IPS-NIHi7 (cell line): ENCODE measurements at regions not wholly inside any gene's neighbourhood (a gene's known extent, or its start where the extent isn't known, plus 50 kb on each side); places are given as distances from the start of the nearest gene placed in this dataset.
"Not testable (repeated sequence)": the region's sequence is repeated elsewhere in the genome, so short reads cannot be mapped to it uniquely, and the experiment has no call there.

Experiments
- DNase-seq: peaks from one replicate; pipeline ENCODE4 v3.0.0; 2012; ENCODE audit warnings: mixed read lengths; ENCODE audit errors: extremely low spot score

DNA sequence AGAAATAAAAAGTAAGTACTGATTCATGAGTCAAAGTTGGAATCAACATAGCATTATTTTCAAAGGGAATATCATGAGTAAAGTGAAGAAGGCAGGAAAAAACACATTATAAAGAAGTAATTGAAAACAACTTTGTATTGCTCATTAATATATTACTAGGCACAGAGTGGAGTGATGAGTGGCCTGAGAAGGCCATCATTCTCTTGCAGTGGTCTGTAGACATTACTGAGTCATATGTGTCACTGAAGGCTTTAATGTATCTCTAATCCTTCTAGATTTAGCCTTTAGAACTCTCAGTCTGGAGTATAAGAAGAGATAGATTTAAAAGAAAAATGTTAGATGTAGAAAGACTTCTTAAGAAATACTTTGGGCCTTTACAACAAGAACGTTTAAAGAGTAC, 881.4 kb downstream of the DNAH5 start:
- DNase-seq: no peak

GRCh38 chr5:13045897-13046551, 898.5 kb downstream of the DNAH5 start:
- DNase-seq: no peak

GRCh38 chr5:13034061-13034460, 910.4 kb downstream of the DNAH5 start:
- no peak for DNase-seq

DNA sequence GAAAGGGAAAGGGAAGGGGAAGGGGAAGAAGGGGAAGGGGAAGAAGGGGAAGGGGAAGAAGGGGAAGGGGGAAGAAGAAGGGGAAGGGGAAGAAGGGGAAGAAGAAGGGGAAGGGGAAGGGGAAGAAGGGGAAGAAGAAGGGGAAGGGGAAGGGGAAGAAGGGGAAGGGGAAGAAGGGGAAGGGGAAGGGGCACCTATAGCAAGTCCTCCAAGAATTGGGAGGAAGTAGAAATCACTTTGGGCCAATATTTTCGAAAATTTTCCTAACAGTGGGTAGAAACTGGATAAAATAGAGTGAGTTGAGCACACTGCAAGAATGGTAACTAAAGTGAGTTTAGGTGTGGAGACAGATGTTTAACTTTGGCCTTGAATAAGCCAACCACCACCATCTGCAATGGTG, 915.3 kb downstream of the DNAH5 start:
- DNase-seq: no peak

DNA sequence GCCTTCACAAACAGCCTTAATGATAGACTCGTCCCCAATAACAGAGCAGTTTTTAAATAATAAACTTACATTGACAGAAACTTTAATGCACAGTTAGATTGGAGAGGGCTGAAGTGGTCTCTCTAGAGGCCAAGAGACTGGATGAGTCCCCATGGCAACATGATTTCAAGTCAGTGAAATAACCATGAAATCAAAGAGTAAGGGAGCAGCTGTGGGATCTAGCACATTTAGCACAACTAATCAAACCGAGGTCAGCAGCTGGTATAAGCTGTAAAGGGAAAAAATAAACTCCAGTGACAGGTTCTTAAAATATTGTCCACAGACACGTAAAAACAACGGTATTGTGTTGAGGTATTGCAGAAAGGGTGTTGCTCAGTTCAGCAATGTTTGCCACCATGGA, 916.6 kb downstream of the DNAH5 start:
- no peak for DNase-seq

DNA sequence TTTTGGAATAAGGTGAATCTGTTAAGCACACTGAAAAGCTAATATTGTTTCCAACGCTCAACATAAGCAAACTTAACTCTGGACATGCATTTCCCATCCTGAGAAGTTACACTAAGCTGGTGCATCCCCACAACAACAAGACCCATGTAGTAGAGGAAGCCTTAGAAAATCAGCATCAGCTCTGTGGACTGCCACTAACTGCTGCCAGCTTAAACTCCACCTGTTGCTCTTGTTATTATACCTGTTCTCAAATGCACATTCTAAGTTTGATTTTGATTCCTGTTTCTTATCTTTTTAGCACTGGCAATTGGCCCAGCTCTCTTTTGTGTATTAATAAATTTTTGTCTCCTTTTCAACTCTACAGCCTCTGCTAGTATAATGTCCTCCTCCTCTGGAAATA, 924.8 kb downstream of the DNAH5 start:
- no peak for DNase-seq

DNA sequence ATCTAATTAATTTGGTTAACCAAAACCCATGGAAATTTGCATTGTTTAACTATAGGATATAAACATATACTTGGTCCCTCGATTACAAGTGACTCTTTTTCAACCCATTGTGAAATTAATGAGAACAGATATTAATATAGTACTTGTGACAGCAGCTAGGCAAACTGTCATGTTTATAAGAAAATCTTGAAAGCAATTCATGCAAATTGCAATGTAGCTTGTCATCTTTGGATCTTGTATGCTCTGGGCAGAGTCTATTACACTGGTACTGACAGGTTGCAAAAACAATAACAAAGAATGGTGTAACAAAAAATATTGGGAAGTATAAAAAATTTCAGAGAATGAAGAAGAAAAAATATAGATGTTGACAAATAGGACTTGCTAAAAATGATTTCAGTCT, 941.0 kb downstream of the DNAH5 start:
- DNase-seq: no peak

DNA sequence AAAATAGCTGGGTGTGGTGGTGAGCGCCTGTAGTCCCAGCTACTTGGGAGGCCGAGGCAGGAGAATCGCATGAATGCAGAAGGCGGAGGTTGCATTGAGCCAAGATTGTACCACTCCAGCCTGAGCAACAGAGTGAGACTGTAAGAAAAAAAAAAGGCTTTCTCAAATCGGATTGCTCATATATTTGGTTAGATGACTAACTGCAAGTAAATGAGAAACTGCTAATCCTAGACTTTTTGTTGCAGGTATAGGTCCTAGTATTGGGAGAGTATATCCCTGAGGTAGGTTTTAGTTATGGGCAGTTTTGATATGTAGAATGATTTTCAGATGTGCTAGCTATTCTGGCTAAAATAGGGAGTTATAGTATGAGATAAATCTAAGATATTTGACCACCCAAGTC, 944.8 kb downstream of the DNAH5 start:
- DNase-seq: no peak

DNA sequence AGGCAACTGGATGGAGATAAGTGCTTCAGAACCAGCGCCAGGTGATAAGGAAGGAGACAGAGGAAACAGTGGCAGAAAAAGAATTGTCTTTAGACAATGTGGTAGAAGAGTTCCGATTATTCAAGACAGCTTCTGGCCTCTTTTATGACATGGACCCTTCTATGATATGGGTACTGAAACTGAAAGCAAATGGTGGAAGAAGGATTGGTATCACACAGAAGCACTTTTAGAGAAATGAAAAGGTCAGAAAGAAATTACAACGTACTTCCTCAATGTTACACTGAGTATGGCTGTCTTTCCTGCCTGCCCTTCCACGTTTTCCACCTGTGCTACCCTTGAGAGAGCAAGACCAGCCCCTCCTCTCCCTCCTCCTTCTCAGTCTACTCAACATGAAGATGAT, 959.3 kb downstream of the DNAH5 start:
- no peak for DNase-seq

DNA sequence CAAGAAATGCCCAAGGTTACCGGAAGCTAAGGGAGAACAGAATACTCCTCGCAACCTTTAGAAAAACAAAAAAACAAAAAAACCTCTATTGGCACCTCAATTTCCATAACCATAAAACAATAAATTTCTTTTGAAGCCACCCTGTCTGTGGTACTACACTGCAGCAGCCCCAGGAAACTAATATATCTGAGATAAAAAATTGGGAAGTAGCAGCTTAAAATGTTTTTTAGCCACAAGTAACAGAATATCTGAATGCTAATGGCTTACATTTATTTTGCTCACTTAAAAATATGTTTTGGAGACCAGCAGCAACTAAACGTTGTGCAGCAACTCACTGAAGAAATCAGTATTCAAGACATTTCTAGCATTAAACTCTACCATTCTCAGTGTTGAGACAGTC, 969.6 kb downstream of the DNAH5 start:
- no peak for DNase-seq

- DNase-seq: no peak
Measured at GRCh38 chr5:12965804-12966203, 978.7 kb downstream of the DNAH5 start.

DNA sequence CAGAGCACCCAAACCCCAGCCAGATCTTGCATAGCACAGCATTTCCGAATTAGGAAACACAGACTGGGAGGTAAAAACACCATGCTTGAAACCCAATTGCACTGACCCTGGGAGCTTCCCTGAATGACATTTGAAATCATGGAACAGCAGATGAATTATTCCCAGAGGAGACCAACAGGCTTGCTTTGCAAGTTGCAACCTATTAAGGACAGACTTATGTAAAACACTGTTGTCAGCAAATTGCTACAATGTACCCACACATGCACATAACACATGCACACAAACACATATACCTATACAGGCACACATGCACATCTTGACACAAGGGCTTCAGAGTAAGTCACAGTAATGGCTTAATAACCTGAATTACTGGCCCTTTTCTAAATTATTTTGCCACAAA, 984.8 kb downstream of the DNAH5 start:
- no peak for DNase-seq

DNA sequence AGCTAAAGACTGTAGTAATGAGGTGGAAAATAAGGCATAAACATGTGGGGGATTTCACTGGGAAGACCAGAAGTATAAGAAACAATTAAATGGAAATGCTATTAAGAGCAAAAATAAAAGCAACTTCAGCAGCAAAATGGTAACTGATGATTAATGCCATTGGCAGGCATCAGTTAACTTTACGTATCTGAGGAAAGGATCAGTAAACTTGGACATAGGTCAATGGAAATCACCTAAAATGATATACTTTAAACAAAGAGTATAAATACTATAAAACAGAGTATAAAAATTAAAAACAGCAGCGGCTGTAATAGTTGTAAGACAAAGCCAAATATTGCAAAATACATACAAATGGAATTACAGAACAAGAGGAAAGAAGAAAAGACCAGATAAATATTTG, 992.1 kb downstream of the DNAH5 start:
- no peak for DNase-seq

DNA sequence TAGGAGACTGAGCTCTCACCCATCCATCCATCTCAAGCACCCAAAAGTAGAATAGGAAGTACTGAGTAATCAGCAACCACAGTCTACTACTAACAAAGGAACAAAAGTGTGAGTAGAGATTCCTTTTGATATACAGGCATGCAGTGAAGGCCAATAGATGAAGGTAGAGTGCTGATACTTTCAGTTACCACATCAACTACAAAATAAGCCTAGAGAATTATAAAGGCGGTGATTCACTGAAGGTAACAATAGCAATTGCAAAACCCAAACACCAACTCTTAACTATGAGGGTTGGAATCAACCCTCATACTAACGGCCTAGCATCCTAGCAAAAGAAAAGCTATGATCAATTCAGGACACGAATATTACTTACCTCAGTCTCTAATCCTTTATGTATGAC, 992.6 kb downstream of the DNAH5 start:
- no peak for DNase-seq

DNA sequence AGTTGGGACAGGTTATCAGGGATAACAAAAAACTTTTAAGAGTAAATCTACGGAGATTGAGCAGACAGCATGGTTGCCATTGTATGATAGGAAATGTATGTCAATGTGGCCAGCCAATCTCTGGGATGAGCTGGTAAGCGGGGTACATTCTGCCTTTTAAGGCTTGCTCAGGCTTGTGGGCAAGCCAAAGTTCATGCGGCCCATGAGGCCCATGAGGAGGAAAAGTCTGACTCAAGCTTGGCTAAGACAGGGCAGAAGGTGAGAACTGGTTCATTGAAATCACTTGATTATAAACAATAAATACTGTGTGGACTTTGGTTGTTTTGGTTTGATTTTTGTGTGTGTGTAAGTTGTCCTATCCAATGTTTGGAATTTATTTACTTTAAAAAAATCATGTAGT, 997.1 kb downstream of the DNAH5 start:
- no peak for DNase-seq

DNA sequence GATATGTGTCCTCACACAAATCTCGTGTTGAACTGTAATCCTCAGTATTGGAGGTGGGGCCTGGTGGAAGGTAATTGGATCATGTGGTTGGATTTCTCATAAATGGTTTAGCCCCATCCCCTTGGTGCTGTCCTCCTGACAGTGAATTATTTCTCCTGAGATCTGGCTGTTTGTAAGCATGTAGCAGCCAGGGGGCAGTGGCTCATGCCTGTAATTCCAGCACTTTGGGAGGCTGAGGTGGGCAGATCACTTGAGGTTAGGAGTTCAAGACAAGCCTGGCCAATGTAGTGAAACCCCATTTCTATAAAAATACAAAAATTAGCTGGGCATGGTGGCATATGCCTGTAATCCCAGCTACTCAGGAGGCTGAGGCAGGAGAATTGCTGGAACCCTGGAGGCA, 999.0 kb downstream of the DNAH5 start:
- not testable (repeated sequence) for DNase-seq

- no peak for DNase-seq
Measured at GRCh38 chr5:12936221-12936620, 1008.3 kb downstream of the DNAH5 start.

GRCh38 chr5:12934722-12935121, 1009.8 kb downstream of the DNAH5 start:
- no peak for DNase-seq

- no peak for DNase-seq
Measured at GRCh38 chr5:12920527-12920926, 1016.3 kb upstream of the CTNND2 start.

GRCh38 chr5:12911156-12911555, 1006.9 kb upstream of the CTNND2 start:
- no peak for DNase-seq

GRCh38 chr5:12910641-12911040, 1006.4 kb upstream of the CTNND2 start:
- no peak for DNase-seq

GRCh38 chr5:12902611-12903010, 998.4 kb upstream of the CTNND2 start:
- DNase-seq: no peak

DNA sequence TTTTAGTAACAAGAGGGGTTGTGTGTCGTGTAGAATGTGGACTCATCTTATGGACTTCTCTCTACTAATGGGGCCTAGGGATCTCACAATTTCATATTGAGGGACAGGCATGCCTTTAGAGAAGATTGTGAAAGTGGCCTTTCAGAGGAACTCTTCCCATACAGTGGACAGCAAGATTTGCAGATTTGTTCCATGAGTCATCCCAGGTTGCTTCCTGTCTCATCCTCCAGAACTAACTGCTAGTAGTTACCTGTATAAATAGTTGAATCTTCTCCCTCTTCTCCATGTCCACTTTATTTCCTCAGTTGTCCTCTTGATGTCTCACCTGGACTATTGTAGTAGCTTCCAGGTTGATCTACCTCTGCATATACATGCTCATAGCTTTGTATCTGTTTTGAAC, 997.5 kb upstream of the CTNND2 start:
- DNase-seq: no peak

GRCh38 chr5:12896086-12896485, 991.8 kb upstream of the CTNND2 start:
- no peak for DNase-seq
